ENCODE measurements at regions not wholly inside any gene's neighbourhood (a gene's known extent, or its start where the extent isn't known, plus 50 kb on each side); places are given as distances from the start of the nearest gene placed in this dataset.
A peak's percentile ranks its signal among the peaks of the same experiment; 100 is the strongest.
"Not testable (repeated sequence)": the region's sequence is repeated elsewhere in the genome, so short reads cannot be mapped to it uniquely, and the experiment has no call there.

DNA sequence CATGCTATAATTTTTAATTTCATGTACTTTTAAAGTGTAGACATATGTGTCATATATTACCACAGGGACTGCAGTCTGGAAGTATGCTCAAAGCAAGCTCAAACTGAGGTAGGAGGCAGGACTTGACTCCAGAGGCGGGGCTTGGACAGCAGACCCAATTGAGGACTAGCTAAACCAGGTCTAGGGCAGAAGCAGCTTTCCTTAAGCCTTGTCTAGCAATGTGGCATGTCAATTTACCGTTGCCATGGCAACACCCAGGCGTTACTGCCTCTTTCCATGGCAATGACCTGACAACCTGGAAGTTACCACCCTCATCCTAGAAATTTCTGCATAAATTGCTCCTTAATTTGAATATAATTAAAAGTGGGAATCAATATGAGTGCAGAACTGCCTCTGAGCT, 249.2 kb upstream of the CXorf66 start:
- not testable (repeated sequence) for H3K9me3 ChIP-seq (ENCODE audit: severe bottlenecking); H3K4me1 ChIP-seq (ENCODE audit: insufficient read depth, poor library complexity, severe bottlenecking); ATAC-seq (ENCODE audit: low read depth); H3K27me3 ChIP-seq (ENCODE audit: insufficient read depth, poor library complexity, severe bottlenecking); H3K4me3 ChIP-seq (ENCODE audit: severe bottlenecking); H3K27ac ChIP-seq (ENCODE audit: poor library complexity, severe bottlenecking); H3K36me3 ChIP-seq (ENCODE audit: low read depth); DNase-seq (ENCODE audit: low spot score)

- Histone ChIP-seq H3K36me3 (ENCODE audit: low read depth) (no peaks in the 10 kb centered on the region), H3K4me3 (ENCODE audit: severe bottlenecking) (no peak overlapping the region), H3K9me3 (ENCODE audit: severe bottlenecking) (no peaks in the 10 kb centered on the region), H3K27me3 (ENCODE audit: insufficient read depth, poor library complexity, severe bottlenecking) (no peaks in the 10 kb centered on the region), H3K4me1 (ENCODE audit: insufficient read depth, poor library complexity, severe bottlenecking) (no peaks in the 10 kb centered on the region), H3K27ac (ENCODE audit: poor library complexity, severe bottlenecking) (no peak overlapping the region)
- no peak for TF ChIP-seq CTCF (IDR thresholded peaks at IDR 0.05; ENCODE audit: poor library complexity, severe bottlenecking)
- ATAC-seq (ENCODE audit: low read depth) (no peak), DNase-seq (ENCODE audit: low spot score) (no peak)
Observed at GRCh38 chrX:140206657-140207056, 241.3 kb upstream of the CXorf66 start.

DNA sequence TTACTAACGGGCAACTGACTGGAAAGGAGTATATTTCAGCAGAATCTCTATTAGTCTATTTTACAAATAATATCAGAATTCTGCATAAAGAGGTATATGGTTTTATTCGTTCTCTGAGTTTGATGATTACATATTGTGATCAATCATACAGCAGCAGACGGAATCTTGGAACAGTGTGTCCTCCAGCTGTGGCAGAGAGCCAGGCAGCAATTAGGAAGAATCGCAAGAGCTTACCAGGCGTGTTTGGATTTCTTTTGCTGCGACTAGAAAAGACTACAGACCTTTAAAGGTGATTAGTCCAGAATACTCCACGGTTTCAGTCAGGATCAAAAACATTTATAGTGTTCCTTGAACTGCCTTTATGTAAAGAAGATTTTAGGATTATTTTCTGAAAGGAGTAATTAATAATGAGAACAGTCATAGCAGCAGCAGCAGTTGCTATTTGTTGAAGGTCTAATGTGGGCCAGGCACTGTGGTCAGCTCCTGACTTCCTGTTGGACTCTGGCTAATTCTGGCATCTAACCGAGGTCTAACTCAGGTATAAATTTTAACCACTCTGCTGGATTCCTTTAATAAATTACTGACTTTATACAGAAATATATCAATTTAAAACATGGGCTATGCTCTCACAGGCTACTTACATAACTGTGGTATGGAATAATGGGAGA, 225.3 kb upstream of the CXorf66 start:
- Histone ChIP-seq H3K27ac (ENCODE audit: poor library complexity, severe bottlenecking) (no peak overlapping the region), H3K27me3 (ENCODE audit: insufficient read depth, poor library complexity, severe bottlenecking) (no peaks in the 10 kb centered on the region), H3K9me3 (ENCODE audit: severe bottlenecking) (no peaks in the 10 kb centered on the region), H3K4me3 (ENCODE audit: severe bottlenecking) (no peak overlapping the region), H3K36me3 (ENCODE audit: low read depth) (no peaks in the 10 kb centered on the region), H3K4me1 (ENCODE audit: insufficient read depth, poor library complexity, severe bottlenecking) (no peaks in the 10 kb centered on the region)
- DNase-seq (ENCODE audit: low spot score) (no peak), ATAC-seq (ENCODE audit: low read depth) (0 out of 3 replicates have a peak, but pooled peaks have one; percentile 46)
- TF ChIP-seq CTCF (IDR thresholded peaks at IDR 0.05; ENCODE audit: poor library complexity, severe bottlenecking): no peak

DNA sequence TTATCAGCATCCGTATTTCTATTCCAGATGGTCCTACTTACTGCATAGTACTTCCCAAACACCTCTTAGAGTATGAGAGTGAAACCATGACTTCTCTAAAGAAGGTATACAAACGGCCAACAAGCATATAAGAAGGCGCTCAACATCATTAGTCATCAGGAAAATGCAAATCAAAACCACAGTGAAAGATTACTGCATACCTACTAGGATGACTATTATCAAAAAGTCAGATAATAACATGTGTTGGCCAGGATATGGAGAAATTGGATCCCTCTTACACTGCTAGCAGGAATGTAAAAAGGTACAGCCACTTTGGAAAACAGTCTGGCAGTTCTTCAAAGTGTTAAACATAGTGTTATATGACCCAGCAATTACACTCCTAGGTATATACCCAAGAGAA, 215.3 kb upstream of the CXorf66 start:
- Histone ChIP-seq H3K27me3 (ENCODE audit: insufficient read depth, poor library complexity, severe bottlenecking) (no peaks in the 10 kb centered on the region), H3K9me3 (ENCODE audit: severe bottlenecking) (no peaks in the 10 kb centered on the region), H3K27ac (ENCODE audit: poor library complexity, severe bottlenecking) (peak overlapping the region; percentile 61), H3K4me3 (ENCODE audit: severe bottlenecking) (no peak overlapping the region), H3K4me1 (ENCODE audit: insufficient read depth, poor library complexity, severe bottlenecking) (peaks cover 21% of the 10 kb centered on the region), H3K36me3 (ENCODE audit: low read depth) (no peaks in the 10 kb centered on the region)
- no peak for TF ChIP-seq CTCF (IDR thresholded peaks at IDR 0.05; ENCODE audit: poor library complexity, severe bottlenecking)
- DNase-seq (ENCODE audit: low spot score): no peak
- peak; percentile 96 for ATAC-seq (ENCODE audit: low read depth)

DNA sequence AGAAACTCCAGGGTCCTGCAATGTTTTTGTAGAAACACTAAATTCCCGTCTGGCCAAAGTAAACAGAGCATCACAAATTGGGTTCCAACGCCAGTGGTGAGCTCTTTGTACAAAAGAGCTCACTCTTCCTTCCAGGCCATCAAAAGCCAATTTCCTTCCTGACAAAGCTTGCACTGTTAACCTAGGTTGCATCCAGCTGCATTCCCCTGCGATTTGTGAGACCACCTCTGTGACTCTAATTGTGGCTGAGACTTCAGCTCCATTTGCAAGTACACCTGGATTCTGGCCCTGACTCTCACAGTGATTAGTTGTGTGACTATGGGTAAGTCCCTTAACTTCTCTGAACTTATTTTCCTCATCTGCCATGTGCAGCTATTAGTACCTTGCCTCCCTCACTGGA, 212.5 kb upstream of the CXorf66 start:
- ATAC-seq (ENCODE audit: low read depth) (no peak), DNase-seq (ENCODE audit: low spot score) (no peak)
- Histone ChIP-seq H3K27ac (ENCODE audit: poor library complexity, severe bottlenecking) (no peak overlapping the region), H3K9me3 (ENCODE audit: severe bottlenecking) (no peaks in the 10 kb centered on the region), H3K27me3 (ENCODE audit: insufficient read depth, poor library complexity, severe bottlenecking) (no peaks in the 10 kb centered on the region), H3K4me1 (ENCODE audit: insufficient read depth, poor library complexity, severe bottlenecking) (peaks cover 21% of the 10 kb centered on the region), H3K36me3 (ENCODE audit: low read depth) (no peaks in the 10 kb centered on the region), H3K4me3 (ENCODE audit: severe bottlenecking) (no peak overlapping the region)
- TF ChIP-seq CTCF (IDR thresholded peaks at IDR 0.05; ENCODE audit: poor library complexity, severe bottlenecking): no peak

Measured in RWPE2 (cell line).